Kidney (tissue), 10 donors: ENCODE measurements at regions not wholly inside any gene's neighbourhood (a gene's known extent, or its start where the extent isn't known, plus 50 kb on each side); places are given as distances from the start of the nearest gene placed in this dataset.
A peak's percentile ranks its signal among the peaks of the same experiment; 100 is the strongest.
"Not testable (repeated sequence)": the region's sequence is repeated elsewhere in the genome, so short reads cannot be mapped to it uniquely, and the experiment has no call there.

Experiments used
- DNase-seq, 5 donors: peaks; one replicate each; pipeline ENCODE4 v3.0.0-alpha.2; 2013 to 2020
- FAIRE-seq: peaks from 2 replicates; lab custom pipeline; 2012; peaks lifted over from hg19 to GRCh38; lab: Jason Lieb, UNC
- H3K27ac ChIP-seq, 2 donors: one replicate each; pipeline ENCODE4 v1.7.0; 2013; ENCODE audit warnings: low read depth in 2 of 2, low read length in 2 of 2, inconsistent platforms in 1 of 2
- H3K27me3 ChIP-seq: one replicate; pipeline ENCODE4 v1.7.1; 2013; ENCODE audit warnings: low read length, inconsistent platforms; ENCODE audit not compliant: control insufficient read depth, insufficient read depth
- H3K36me3 ChIP-seq, 3 donors: one replicate each; pipeline versions ENCODE4 v1.7.0 to v1.7.1; 2013; ENCODE audit warnings: low read length in 3 of 3, control low read depth in 1 of 3, inconsistent platforms in 1 of 3; ENCODE audit not compliant: insufficient read depth in 3 of 3, control insufficient read depth in 2 of 3
- H3K4me1 ChIP-seq, 3 donors: one replicate each; pipeline versions ENCODE4 v1.7.0 to v1.7.1; 2013; ENCODE audit warnings: low read length in 3 of 3, inconsistent platforms in 1 of 3, low read depth in 1 of 3; ENCODE audit not compliant: control insufficient read depth in 2 of 3, insufficient read depth in 2 of 3
- H3K4me3 ChIP-seq, 3 donors: one replicate each; pipeline versions ENCODE4 v1.7.0 to v1.8.1; 2013; ENCODE audit warnings: low read length in 3 of 3, control low read depth in 1 of 3, inconsistent platforms in 1 of 3
- H3K9ac ChIP-seq, 3 donors: one replicate each; pipeline versions ENCODE4 v1.7.0 to v1.7.1; 2013; ENCODE audit warnings: low read length in 3 of 3, control low read depth in 1 of 3, inconsistent platforms in 1 of 3
- H3K9me3 ChIP-seq, 3 donors: one replicate each; pipeline versions ENCODE4 v1.7.0 to v1.7.1; 2013; ENCODE audit warnings: low read length in 3 of 3, control low read depth in 1 of 3, inconsistent platforms in 1 of 3; ENCODE audit not compliant: control insufficient read depth in 2 of 3, insufficient read depth in 1 of 3
- intact Hi-C: fragments of 100-400 bp; cut with DNase I; formaldehyde crosslinking; loops from one replicate; pipeline ENCODE4 v1.11.1; 2022
- donor health status: control.
- donor health status: control.
- donor health status: DM: yes; HTN: yes; CAD: no.
- donor health status: Normal renal cell carcinoma (clear cell type).

- H3K36me3 ChIP-seq, result not testable (repeated sequence)
Observed at GRCh38 chr2:87651589-87651988, 96.3 kb upstream of the PLGLB2 start.

GRCh38 chr2:87653373-87653772, 94.5 kb upstream of the PLGLB2 start:
- H3K4me1 ChIP-seq, H3K36me3 ChIP-seq, intact Hi-C loops, H3K4me3 ChIP-seq, H3K27ac ChIP-seq, H3K27me3 ChIP-seq, H3K9me3 ChIP-seq, DNase-seq, H3K9ac ChIP-seq, FAIRE-seq: not testable (repeated sequence)

More at GRCh38 chr2:87651589-87651988, 96.3 kb upstream of the PLGLB2 start:
- H3K9ac ChIP-seq, H3K27me3 ChIP-seq, intact Hi-C loops, H3K27ac ChIP-seq, H3K4me1 ChIP-seq, FAIRE-seq, H3K9me3 ChIP-seq, DNase-seq, H3K4me3 ChIP-seq: not testable (repeated sequence)

DNA sequence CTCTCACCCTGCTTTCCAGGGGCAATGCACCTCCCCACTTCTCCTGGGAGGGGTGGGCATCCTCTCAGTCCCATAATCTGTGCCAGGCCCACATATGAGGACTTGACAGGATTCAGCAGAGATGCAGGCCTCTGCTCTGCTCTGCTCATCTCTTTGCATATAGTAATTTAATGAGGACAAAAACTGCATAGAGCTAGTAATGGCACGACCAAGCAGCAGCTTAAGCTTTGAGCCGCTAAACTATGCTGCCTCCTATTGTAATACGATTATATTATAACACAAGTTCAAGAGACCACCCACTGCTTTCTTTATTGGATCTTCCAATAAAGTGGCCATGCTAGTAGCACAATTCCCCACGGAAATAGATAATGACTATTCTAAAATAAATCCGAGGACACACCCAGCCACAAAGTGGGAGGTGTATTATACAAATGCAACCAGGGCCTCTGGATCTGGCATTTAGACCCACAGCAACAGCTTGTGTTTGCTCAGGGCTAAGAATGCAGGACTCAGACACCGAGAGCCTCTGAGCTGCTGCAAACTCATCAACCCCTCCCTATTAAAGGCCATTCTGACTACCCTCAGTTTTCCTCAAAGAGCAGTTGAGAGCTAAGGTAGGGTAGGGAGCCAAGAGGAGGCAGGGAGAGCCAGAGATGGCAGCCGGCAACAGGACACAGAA, 93.6 kb upstream of the PLGLB2 start:
- H3K9me3 ChIP-seq, FAIRE-seq, H3K4me1 ChIP-seq, intact Hi-C loops, H3K36me3 ChIP-seq, H3K27me3 ChIP-seq, H3K4me3 ChIP-seq, DNase-seq, H3K27ac ChIP-seq, H3K9ac ChIP-seq: not testable (repeated sequence)

DNA sequence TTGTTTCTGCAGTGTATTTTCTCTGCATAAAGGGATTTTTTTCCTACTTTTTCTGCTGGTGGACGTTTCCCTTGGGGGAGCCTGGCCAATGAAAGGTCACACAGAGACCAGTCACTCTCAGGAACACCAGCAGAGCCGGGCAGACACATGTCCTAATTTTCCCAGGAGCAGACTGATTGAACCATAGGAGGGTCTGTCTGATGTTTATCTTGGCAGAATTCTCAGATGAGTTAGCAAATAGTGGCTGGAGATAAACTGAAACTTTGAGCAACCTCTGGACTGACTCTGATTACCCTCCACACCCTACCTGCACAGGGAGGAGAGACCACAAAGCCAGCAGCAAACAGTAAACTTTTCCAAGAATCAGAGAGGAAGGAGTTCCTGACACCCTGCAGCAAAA, 90.0 kb upstream of the PLGLB2 start:
- FAIRE-seq, H3K27ac ChIP-seq, H3K4me1 ChIP-seq, intact Hi-C loops, H3K36me3 ChIP-seq, H3K4me3 ChIP-seq, H3K9ac ChIP-seq, H3K27me3 ChIP-seq, DNase-seq, H3K9me3 ChIP-seq: not testable (repeated sequence)

- H3K4me1 ChIP-seq, H3K36me3 ChIP-seq, H3K27ac ChIP-seq, DNase-seq, H3K9ac ChIP-seq, H3K27me3 ChIP-seq, H3K9me3 ChIP-seq, H3K4me3 ChIP-seq, intact Hi-C loops, FAIRE-seq: not testable (repeated sequence)
Observed at GRCh38 chr2:87658357-87658756, 89.5 kb upstream of the PLGLB2 start.

GRCh38 chr2:87658976-87659375, 88.9 kb upstream of the PLGLB2 start:
- H3K4me3 ChIP-seq, H3K9ac ChIP-seq, FAIRE-seq, DNase-seq, H3K27me3 ChIP-seq, H3K27ac ChIP-seq, H3K36me3 ChIP-seq, H3K4me1 ChIP-seq, intact Hi-C loops, H3K9me3 ChIP-seq: not testable (repeated sequence)

DNA sequence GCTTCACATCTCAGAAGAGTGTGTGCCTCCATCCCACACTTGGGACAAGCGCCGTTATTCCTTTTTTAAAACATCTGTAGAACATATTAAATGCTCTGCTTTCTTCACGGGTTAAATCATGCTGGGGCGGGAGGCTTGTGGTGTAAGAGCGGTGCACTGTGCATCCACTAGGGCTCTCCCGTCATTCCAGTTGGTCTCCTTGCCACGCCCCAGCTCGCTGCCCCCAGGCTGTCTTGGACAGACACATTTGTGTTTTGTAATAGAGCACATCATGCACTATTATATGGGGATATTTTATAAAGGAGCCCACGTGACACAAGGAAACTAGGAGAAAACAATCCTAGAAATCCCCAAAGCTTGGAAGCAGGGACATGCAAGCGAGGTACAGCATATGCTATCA, 87.7 kb upstream of the PLGLB2 start:
- H3K4me1 ChIP-seq, H3K4me3 ChIP-seq, H3K27me3 ChIP-seq, H3K9me3 ChIP-seq, DNase-seq, H3K36me3 ChIP-seq, H3K9ac ChIP-seq, FAIRE-seq, H3K27ac ChIP-seq, intact Hi-C loops: not testable (repeated sequence)

DNA sequence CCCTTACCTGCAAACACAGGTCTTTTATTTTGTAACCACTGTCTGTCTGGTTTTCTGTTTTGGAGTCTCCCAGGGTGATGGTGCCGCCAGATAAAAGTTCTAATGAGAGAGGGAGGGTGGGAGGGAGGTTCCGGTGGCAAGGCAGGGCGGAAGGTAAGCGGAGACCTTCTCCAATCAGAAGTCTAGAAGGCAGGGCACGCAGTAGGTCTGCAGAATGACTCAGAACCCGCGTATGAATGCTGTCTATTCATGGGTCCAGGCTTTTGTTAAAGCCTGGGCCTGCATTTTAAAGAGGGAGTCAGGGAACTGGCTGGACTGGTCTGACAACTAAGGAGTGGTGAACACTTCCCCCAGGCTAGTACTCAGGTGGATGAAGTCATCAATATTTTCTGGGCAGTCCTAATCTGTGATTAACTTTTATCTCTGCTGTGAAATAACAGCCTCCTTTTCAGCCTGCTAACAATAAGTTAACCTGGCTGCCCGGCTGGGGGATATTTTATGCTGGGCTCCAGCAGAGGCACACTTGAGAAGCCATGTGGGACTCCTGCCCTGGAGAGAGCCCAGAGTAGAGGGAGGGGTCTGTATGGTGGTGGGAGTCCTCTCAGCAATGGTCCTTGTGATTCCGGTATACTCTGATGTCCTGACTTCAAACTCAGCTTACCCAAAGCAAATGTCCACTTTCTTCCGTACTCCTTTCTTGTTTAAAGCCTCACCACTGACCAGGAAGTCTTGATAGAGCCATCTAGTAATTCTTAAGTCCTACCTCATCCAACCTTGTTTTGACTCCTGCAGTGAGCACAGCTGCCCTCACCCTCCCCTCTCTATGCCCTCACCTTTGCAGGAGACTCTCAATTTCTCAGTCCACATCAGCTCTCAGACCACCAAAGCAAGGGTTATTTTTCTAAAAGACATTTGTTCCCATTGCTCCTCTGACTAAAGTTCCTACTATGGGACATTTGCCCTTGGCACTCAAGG, 85.3 kb upstream of the PLGLB2 start:
- H3K27me3 ChIP-seq, H3K27ac ChIP-seq, H3K9me3 ChIP-seq, H3K4me3 ChIP-seq, H3K4me1 ChIP-seq, intact Hi-C loops, H3K9ac ChIP-seq, H3K36me3 ChIP-seq, FAIRE-seq: not testable (repeated sequence)
- peak; percentile 42 to 85 (median 63) for DNase-seq
